NOMO-1 treated with dmso at 0.1 percent for 144 hours (cell line): ENCODE measurements at regions not wholly inside any gene's neighbourhood (a gene's known extent, or its start where the extent isn't known, plus 50 kb on each side); places are given as distances from the start of the nearest gene placed in this dataset.

Experiments used
- DNase-seq: peaks from one replicate; lab custom pipeline; 2025; ENCODE audit not compliant: unreplicated experiment; lab: John Stamatoyannopoulos, UW

- DNase-seq = no peak
These were observed 103.4 kb downstream of the QRFPR start for GRCh38 chr4:121277194-121278105.

GRCh38 chr4:121273191-121273590 is 107.6 kb downstream of the QRFPR start:
- DNase-seq = no peak

- no peak for DNase-seq
These were observed 108.3 kb downstream of the QRFPR start for GRCh38 chr4:121272526-121272925.

- DNase-seq = no peak
These were observed 106.3 kb upstream of the TNIP3 start for GRCh38 chr4:121270389-121270788.

GRCh38 chr4:121269001-121269400 is 104.9 kb upstream of the TNIP3 start:
- no peak for DNase-seq

GRCh38 chr4:121266982-121267381 is 102.9 kb upstream of the TNIP3 start:
- DNase-seq = no peak

GRCh38 chr4:121256887-121257466 is 92.9 kb upstream of the TNIP3 start:
- DNase-seq = no peak

- DNase-seq = peak; percentile 76
These were observed 92.0 kb upstream of the TNIP3 start for GRCh38 chr4:121255986-121256750.

- DNase-seq = no peak
These were observed 89.8 kb upstream of the TNIP3 start for GRCh38 chr4:121253961-121254360.

- peak; percentile 22 for DNase-seq
These were observed 88.2 kb upstream of the TNIP3 start for GRCh38 chr4:121252224-121252806.

GRCh38 chr4:121248747-121249146 is 84.6 kb upstream of the TNIP3 start:
- DNase-seq = no peak

GRCh38 chr4:121246698-121247097 is 82.6 kb upstream of the TNIP3 start:
- DNase-seq = no peak

GRCh38 chr4:121243485-121243884 is 79.4 kb upstream of the TNIP3 start:
- no peak for DNase-seq

GRCh38 chr4:121242188-121242750 is 78.1 kb upstream of the TNIP3 start:
- no peak for DNase-seq

- no peak for DNase-seq
These were observed 75.8 kb upstream of the TNIP3 start for GRCh38 chr4:121239951-121240350.

GRCh38 chr4:121238461-121238860 is 74.3 kb upstream of the TNIP3 start:
- DNase-seq = no peak

- DNase-seq = no peak
These were observed 72.9 kb upstream of the TNIP3 start for GRCh38 chr4:121237069-121237399.

GRCh38 chr4:121236353-121237068 is 72.4 kb upstream of the TNIP3 start:
- DNase-seq = no peak

GRCh38 chr4:121233982-121234381 is 69.9 kb upstream of the TNIP3 start:
- DNase-seq = no peak

- no peak for DNase-seq
These were observed 65.9 kb upstream of the TNIP3 start for GRCh38 chr4:121229993-121230392.

- no peak for DNase-seq
These were observed 64.7 kb upstream of the TNIP3 start for GRCh38 chr4:121228848-121229247.
